Neuronal stem cell (in vitro differentiated cells): ENCODE measurements at regions not wholly inside any gene's neighbourhood (a gene's known extent, or its start where the extent isn't known, plus 50 kb on each side); places are given as distances from the start of the nearest gene placed in this dataset.

ENCODE experiments used
- DNase-seq: peaks from one replicate; pipeline ENCODE4 v3.0.0-alpha.2; 2013; ENCODE audit warnings: low spot score
- H2AFZ ChIP-seq: one replicate; pipeline ENCODE4 v1.6.1; 2013; ENCODE audit warnings: mild to moderate bottlenecking, low read length, inconsistent platforms
- H2AK5ac ChIP-seq: 2 replicates; pipeline ENCODE4 v1.6.1; 2013; ENCODE audit warnings: low read depth, mild to moderate bottlenecking, inconsistent platforms, low read length, moderate library complexity, mixed read lengths
- H2BK120ac ChIP-seq: 2 replicates; pipeline ENCODE4 v1.6.1; 2013; ENCODE audit warnings: low read depth, mild to moderate bottlenecking, inconsistent platforms, low read length, moderate library complexity, mixed read lengths
- H2BK12ac ChIP-seq: one replicate; pipeline ENCODE4 v1.6.1; 2013; ENCODE audit warnings: low read length, inconsistent platforms
- H2BK15ac ChIP-seq: 2 replicates; pipeline ENCODE4 v1.6.1; 2013; ENCODE audit warnings: mild to moderate bottlenecking, low read length, inconsistent platforms, mixed read lengths
- H2BK5ac ChIP-seq: one replicate; pipeline ENCODE4 v1.6.1; 2013; ENCODE audit warnings: inconsistent platforms, mild to moderate bottlenecking, low read length, moderate library complexity
- H3K14ac ChIP-seq: one replicate; pipeline ENCODE4 v1.6.1; 2013; ENCODE audit warnings: low read length, inconsistent platforms
- H3K18ac ChIP-seq: 2 replicates; pipeline ENCODE4 v1.6.1; 2013; ENCODE audit warnings: low read length, inconsistent platforms
- H3K23ac ChIP-seq: 2 replicates; pipeline ENCODE4 v1.6.1; 2013; ENCODE audit warnings: low read depth, mild to moderate bottlenecking, mixed read lengths, low read length, inconsistent platforms; ENCODE audit not compliant: poor library complexity
- H3K27ac ChIP-seq: replicated peaks from 3 replicates; pipeline ENCODE4 v1.5.1; 2013; ENCODE audit warnings: low read length, inconsistent platforms
- H3K27me3 ChIP-seq, 3 experiments: 2 replicates each; pipeline ENCODE4 v1.6.1; 2013; ENCODE audit warnings: low read length in 3 of 3, mild to moderate bottlenecking in 2 of 3, inconsistent platforms in 1 of 3, low read depth in 1 of 3, mixed read lengths in 1 of 3, moderate library complexity in 1 of 3; ENCODE audit not compliant: control insufficient read depth in 3 of 3, insufficient read depth in 3 of 3
- H3K36me3 ChIP-seq, 2 donors: replicated peaks in 1 of 2; 2 replicates each; pipeline ENCODE4 v1.6.1; 2013; ENCODE audit warnings: low read length in 2 of 2; ENCODE audit not compliant: control insufficient read depth in 2 of 2, insufficient read depth in 2 of 2
- H3K4ac ChIP-seq: 2 replicates; pipeline ENCODE4 v1.6.1; 2013; ENCODE audit warnings: inconsistent platforms, mild to moderate bottlenecking, low read length, moderate library complexity
- H3K4me1 ChIP-seq, 2 donors: 1 replicate in 1 of 2; 2 replicates in 1 of 2; pipeline ENCODE4 v1.6.1; 2013; ENCODE audit warnings: low read length in 2 of 2, low read depth in 1 of 2; ENCODE audit not compliant: control insufficient read depth in 2 of 2, insufficient read depth in 1 of 2
- H3K4me2 ChIP-seq: one replicate; pipeline ENCODE4 v1.6.1; 2013; ENCODE audit warnings: mild to moderate bottlenecking, low read length, inconsistent platforms; ENCODE audit not compliant: insufficient read depth, poor library complexity, severe bottlenecking
- H3K4me3 ChIP-seq, 2 donors: 2 replicates each; pipeline ENCODE4 v1.5.1; 2013; ENCODE audit warnings: low read length in 2 of 2, mild to moderate bottlenecking in 2 of 2, inconsistent platforms in 1 of 2, moderate library complexity in 1 of 2
- H3K79me1 ChIP-seq: one replicate; pipeline ENCODE4 v1.6.1; 2013; ENCODE audit warnings: low read depth, mild to moderate bottlenecking, inconsistent platforms, low read length, moderate library complexity
- H3K9ac ChIP-seq: one replicate; pipeline ENCODE4 v1.6.1; 2013; ENCODE audit warnings: mild to moderate bottlenecking, low read depth, low read length, inconsistent platforms; ENCODE audit not compliant: poor library complexity
- H3K9me3 ChIP-seq, 2 donors: replicated peaks in 1 of 2; 2 replicates each; pipeline versions ENCODE3 to v1.6.1; 2013; ENCODE audit warnings: low read length in 2 of 2, mild to moderate bottlenecking in 2 of 2, inconsistent platforms in 1 of 2, low read depth in 1 of 2, mixed read lengths in 1 of 2, moderate library complexity in 1 of 2; ENCODE audit not compliant: control insufficient read depth in 2 of 2, insufficient read depth in 1 of 2
- H4K8ac ChIP-seq: one replicate; pipeline ENCODE4 v1.6.1; 2013; ENCODE audit warnings: low read depth, mild to moderate bottlenecking, inconsistent platforms, low read length, moderate library complexity
- H4K91ac ChIP-seq: one replicate; pipeline ENCODE4 v1.6.1; 2013; ENCODE audit warnings: low read length, low read depth, mild to moderate bottlenecking, inconsistent platforms; ENCODE audit not compliant: poor library complexity
- WGBS, 2 donors: extraction: QIAGEN DNeasy Blood & Tissue Kit; methylation state at CpG; one replicate each; pipeline ENCODE4 v1.1.7; 2013; ENCODE audit warnings: missing lambda C conversion rate in 2 of 2, mixed read lengths in 1 of 2; ENCODE audit not compliant: insufficient read length in 2 of 2, insufficient replicate concordance in 1 of 2; ENCODE audit errors: extremely low coverage in 2 of 2; 5-methylcytosine and 5-hydroxymethylcytosine counted together

DNA sequence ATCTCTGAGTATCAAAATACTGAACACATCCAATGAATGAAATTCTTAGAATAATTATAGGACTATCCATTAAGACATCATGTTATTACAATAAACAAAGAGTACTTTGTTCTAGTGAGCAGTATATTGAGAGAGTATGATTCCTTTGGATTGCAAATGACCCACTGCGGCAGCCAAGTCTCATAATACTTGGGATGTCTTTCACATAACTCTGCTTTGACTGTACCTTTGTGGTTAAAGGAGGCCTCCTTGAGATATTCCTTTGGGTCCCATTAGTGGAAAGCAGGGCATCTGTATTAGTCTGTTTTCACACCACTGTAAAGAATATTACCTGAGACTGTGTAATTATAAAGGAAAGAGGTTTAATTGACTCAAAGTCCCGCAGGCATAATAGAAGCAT is 593.8 kb downstream of the TRHDE start:
- WGBS, 2 donors: no CpG with 5 or more reads among the region's 2 CpGs
- no peak for DNase-seq
- H2BK5ac ChIP-seq: no peak overlapping the region
- no peak overlapping the region for H2AK5ac ChIP-seq
- no peak overlapping the region for H2AFZ ChIP-seq
- no peak overlapping the region for H3K23ac ChIP-seq
- H3K9me3 ChIP-seq: no peaks in the 10 kb centered on the region
- no peak overlapping the region for H2BK12ac ChIP-seq
- H3K18ac ChIP-seq: no peak overlapping the region
- H3K14ac ChIP-seq: no peak overlapping the region
- H3K27ac ChIP-seq: no peak overlapping the region
- H3K4ac ChIP-seq: no peak overlapping the region
- no peak overlapping the region for H3K9ac ChIP-seq
- H3K4me1 ChIP-seq: no peaks in the 10 kb centered on the region
- no peak overlapping the region for H4K8ac ChIP-seq
- no peak overlapping the region for H3K4me2 ChIP-seq
- H2BK15ac ChIP-seq: no peak overlapping the region
- no peaks in the 10 kb centered on the region for H3K27me3 ChIP-seq
- no peaks in the 10 kb centered on the region for H3K79me1 ChIP-seq
- no peaks in the 10 kb centered on the region for H3K36me3 ChIP-seq
- H2BK120ac ChIP-seq: no peak overlapping the region
- H3K4me3 ChIP-seq: no peak overlapping the region
- H4K91ac ChIP-seq: no peak overlapping the region

DNA sequence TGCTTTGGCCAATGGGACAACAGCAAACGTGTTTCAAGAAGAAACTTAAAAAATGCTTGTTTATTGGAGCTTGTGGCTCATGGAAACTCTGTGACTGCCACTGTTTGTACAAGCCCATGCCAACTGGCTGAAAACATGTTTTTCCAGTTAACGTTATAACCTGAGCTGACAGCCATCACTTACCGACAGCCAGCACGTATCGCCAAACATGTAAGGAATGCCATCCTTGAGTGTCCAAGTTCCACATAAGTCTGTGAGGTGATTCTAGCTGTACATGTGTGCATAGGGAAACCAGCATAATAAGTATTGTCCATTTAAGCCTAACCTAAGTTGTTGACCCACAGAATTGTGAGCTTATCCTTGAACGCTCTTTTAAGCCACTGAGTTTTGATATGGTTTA is 596.9 kb downstream of the TRHDE start:
- Histone ChIP-seq H3K27ac (no peak overlapping the region), H3K27me3 (no peaks in the 10 kb centered on the region), H2BK120ac (no peak overlapping the region), H2BK15ac (no peak overlapping the region), H3K4me2 (no peak overlapping the region), H2AFZ (no peak overlapping the region), H3K9me3 (no peaks in the 10 kb centered on the region), H3K4me3 (no peak overlapping the region), H3K79me1 (no peaks in the 10 kb centered on the region), H3K14ac (no peak overlapping the region), H4K91ac (no peak overlapping the region), H3K4me1 (peaks cover 0 to 5% of the 10 kb centered on the region in 2 donors), H3K9ac (no peak overlapping the region), H3K4ac (no peak overlapping the region), H3K36me3 (no peaks in the 10 kb centered on the region), H3K23ac (no peak overlapping the region), H2BK12ac (no peak overlapping the region), H3K18ac (no peak overlapping the region), H2BK5ac (no peak overlapping the region), H2AK5ac (no peak overlapping the region), H4K8ac (no peak overlapping the region)
- no peak for DNase-seq
- no CpG with 5 or more reads among the region's 6 CpGs for WGBS, 2 donors

DNA sequence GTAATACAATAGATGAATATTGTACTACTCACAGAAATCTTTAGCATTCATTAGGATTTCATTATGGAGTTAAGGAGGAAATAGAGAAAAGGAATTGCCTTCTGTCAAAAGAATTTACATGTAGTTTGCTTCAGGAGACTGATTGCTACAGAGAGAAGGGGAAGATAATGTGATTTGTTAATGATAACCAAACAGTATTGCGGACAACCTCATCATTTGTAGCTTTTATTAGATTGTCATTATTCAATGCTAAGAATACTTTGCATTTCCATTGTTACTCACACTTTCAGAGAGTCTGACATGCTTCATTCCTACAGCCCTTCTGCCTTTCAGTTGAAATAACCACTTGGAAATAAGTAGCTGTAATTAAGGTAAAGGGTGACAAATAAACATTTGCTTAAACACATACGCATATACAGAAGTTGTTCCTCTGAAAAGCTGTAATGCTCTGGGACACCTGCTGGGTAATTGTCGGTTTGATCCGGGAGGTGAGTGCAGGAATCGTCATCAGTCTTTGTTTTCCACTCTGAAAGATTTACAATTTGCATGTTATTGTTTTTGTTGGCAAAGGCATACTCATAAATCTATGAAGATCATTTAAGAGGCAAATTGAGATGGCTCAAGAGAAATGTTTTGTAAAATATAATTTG is 600.2 kb downstream of the TRHDE start:
- H2BK5ac ChIP-seq: no peak overlapping the region
- no peak overlapping the region for H3K23ac ChIP-seq
- H2BK120ac ChIP-seq: no peak overlapping the region
- H2AK5ac ChIP-seq: no peak overlapping the region
- no peaks in the 10 kb centered on the region for H3K79me1 ChIP-seq
- H3K18ac ChIP-seq: no peak overlapping the region
- DNase-seq: no peak
- no peak overlapping the region for H4K8ac ChIP-seq
- no peaks in the 10 kb centered on the region for H3K27me3 ChIP-seq
- no peak overlapping the region for H3K9ac ChIP-seq
- no peak overlapping the region for H2BK15ac ChIP-seq
- peaks cover 0 to 5% of the 10 kb centered on the region in 2 donors for H3K4me1 ChIP-seq
- no peaks in the 10 kb centered on the region for H3K36me3 ChIP-seq
- no peak overlapping the region for H3K14ac ChIP-seq
- no peak overlapping the region for H3K4me3 ChIP-seq
- no CpG with 5 or more reads among the region's 5 CpGs for WGBS, 2 donors
- H2BK12ac ChIP-seq: no peak overlapping the region
- peaks cover 0 to 6% of the 10 kb centered on the region in 2 donors for H3K9me3 ChIP-seq
- H3K27ac ChIP-seq: no peak overlapping the region
- no peak overlapping the region for H4K91ac ChIP-seq
- H3K4ac ChIP-seq: no peak overlapping the region
- H3K4me2 ChIP-seq: no peak overlapping the region
- peak overlapping the region; percentile 71 for H2AFZ ChIP-seq

DNA sequence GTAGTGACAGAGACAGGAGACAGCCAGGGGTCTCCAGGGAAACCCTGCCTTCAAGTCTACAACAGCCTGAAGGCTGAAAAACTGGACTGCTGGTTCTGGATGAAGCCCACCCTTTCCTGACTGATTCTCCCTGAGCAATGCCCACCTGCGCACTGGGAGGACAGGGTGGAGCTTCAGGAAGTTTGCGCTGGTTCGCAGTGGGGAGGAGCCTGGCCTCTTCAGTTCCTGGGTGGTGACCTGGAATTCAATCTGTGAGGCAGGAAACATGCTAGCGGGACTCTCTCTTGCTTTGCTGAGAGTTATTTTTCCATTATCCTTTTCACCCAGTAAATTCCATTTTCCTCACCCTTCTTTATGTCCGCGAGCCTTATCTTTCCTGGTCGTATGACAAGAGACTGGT is 600.8 kb downstream of the TRHDE start:
- no peaks in the 10 kb centered on the region for H3K36me3 ChIP-seq
- no peak overlapping the region for H3K4me3 ChIP-seq
- no peak overlapping the region for H2BK5ac ChIP-seq
- no peak overlapping the region for H2BK12ac ChIP-seq
- H3K23ac ChIP-seq: no peak overlapping the region
- H3K27me3 ChIP-seq: no peaks in the 10 kb centered on the region
- no peak overlapping the region for H4K91ac ChIP-seq
- peaks cover 0 to 6% of the 10 kb centered on the region in 2 donors for H3K9me3 ChIP-seq
- H3K27ac ChIP-seq: no peak overlapping the region
- H3K4me1 ChIP-seq: peaks cover 0 to 5% of the 10 kb centered on the region in 2 donors
- no peaks in the 10 kb centered on the region for H3K79me1 ChIP-seq
- no peak overlapping the region for H3K14ac ChIP-seq
- DNase-seq: no peak
- H2BK120ac ChIP-seq: no peak overlapping the region
- peak overlapping the region; percentile 20 for H3K18ac ChIP-seq
- no peak overlapping the region for H2BK15ac ChIP-seq
- no CpG with 5 or more reads among the region's 7 CpGs for whole genome bisulfite sequencing, 2 donors
- H2AK5ac ChIP-seq: no peak overlapping the region
- H3K4ac ChIP-seq: no peak overlapping the region
- H4K8ac ChIP-seq: no peak overlapping the region
- H3K9ac ChIP-seq: no peak overlapping the region
- H3K4me2 ChIP-seq: no peak overlapping the region
- H2AFZ ChIP-seq: peak overlapping the region; percentile 71
